SK-N-SH (cell line): ENCODE measurements at regions not wholly inside any gene's neighbourhood (a gene's known extent, or its start where the extent isn't known, plus 50 kb on each side); places are given as distances from the start of the nearest gene placed in this dataset.

Source experiments
- CTCF ChIA-PET: fragments of 300-600, 350-600 bp; formaldehyde crosslinking; extraction: SDS; loops from one replicate; lab custom pipeline; 2021; lab: Yijun Ruan, JAX
- POLR2A ChIA-PET: fragments of 350-600 bp; sonication (Branson Sonifier 250); formaldehyde crosslinking; extraction: SDS; loops from one replicate; lab custom pipeline; 2020; ENCODE audit warnings: antibody characterized with exemption, inconsistent platforms; lab: Yijun Ruan, JAX
- DNase-seq: peaks from one replicate; pipeline ENCODE4 v3.0.0; 2012
- H2AFZ ChIP-seq: fragments of 200-600 bp; sonication (generic); 2 replicates; pipeline ENCODE4 v1.8.1; 2016; ENCODE audit warnings: antibody characterized with exemption, mild to moderate bottlenecking, low read depth
- H3F3A ChIP-seq: fragments of 200-600 bp; sonication (generic); replicated peaks from 2 replicates; pipeline ENCODE3; 2016; ENCODE audit warnings: antibody characterized with exemption, mild to moderate bottlenecking; ENCODE audit not compliant: insufficient read depth
- H3K27ac ChIP-seq, 2 experiments: fragments of 200-500 bp in 1 of 2; fragments of 200-600 bp in 1 of 2; sonication (Bioruptor generic) in 1 of 2; sonication (generic), shearing (Covaris generic) in 1 of 2; 2 replicates each; pipeline versions ENCODE4 v1.5.1 to v1.6.1; 2014 to 2016; ENCODE audit warnings: low read depth in 2 of 2, inconsistent platforms in 1 of 2, low read length in 1 of 2, mild to moderate bottlenecking in 1 of 2, mixed read lengths in 1 of 2
- H3K27me3 ChIP-seq: fragments of 200-600 bp; sonication (generic), shearing (Covaris generic); 2 replicates; pipeline ENCODE4 v1.6.1; 2016; ENCODE audit warnings: mixed run types; ENCODE audit not compliant: insufficient read depth
- H3K36me3 ChIP-seq, 2 experiments: fragments of 200-500 bp in 1 of 2; fragments of 200-600 bp in 1 of 2; sonication (Bioruptor generic) in 1 of 2; sonication (generic) in 1 of 2; replicated peaks in 1 of 2; 2 replicates each; pipeline versions ENCODE3 to v1.5.1; 2014 to 2016; ENCODE audit warnings: low read length in 1 of 2, mild to moderate bottlenecking in 1 of 2; ENCODE audit not compliant: insufficient read depth in 2 of 2, control insufficient read depth in 1 of 2
- H3K4me1 ChIP-seq, 2 experiments: fragments of 200-500 bp in 1 of 2; fragments of 200-600 bp in 1 of 2; sonication (Bioruptor generic) in 1 of 2; sonication (generic), shearing (Covaris generic) in 1 of 2; 2 replicates each; pipeline versions ENCODE4 v1.5.1 to v1.6.1; 2014 to 2016; ENCODE audit warnings: low read depth in 1 of 2, low read length in 1 of 2, mixed run types in 1 of 2; ENCODE audit not compliant: insufficient read depth in 2 of 2, control insufficient read depth in 1 of 2
- H3K4me2 ChIP-seq: fragments of 200-600 bp; sonication (generic), shearing (Covaris generic); 2 replicates; pipeline ENCODE4 v1.6.1; 2017; ENCODE audit warnings: mixed run types
- H3K4me3 ChIP-seq, 2 experiments: fragments of 200-500 bp in 1 of 2; fragments of 200-600 bp in 1 of 2; sonication (Bioruptor generic) in 1 of 2; sonication (generic), shearing (Covaris generic) in 1 of 2; 2 replicates each; pipeline versions ENCODE4 v1.5.1 to v1.8.1; 2014 to 2016; ENCODE audit warnings: low read depth in 2 of 2, inconsistent platforms in 1 of 2, low read length in 1 of 2, mild to moderate bottlenecking in 1 of 2, mixed read lengths in 1 of 2, moderate library complexity in 1 of 2
- H3K79me2 ChIP-seq: fragments of 200-600 bp; sonication (generic); 2 replicates; pipeline ENCODE4 v1.8.1; 2017; ENCODE audit warnings: mild to moderate bottlenecking; ENCODE audit not compliant: insufficient read depth
- H3K9ac ChIP-seq: fragments of 200-600 bp; sonication (generic); 2 replicates; pipeline ENCODE4 v1.6.1; 2017; ENCODE audit warnings: mixed run types
- H3K9me2 ChIP-seq: fragments of 200-600 bp; sonication (generic); 2 replicates; pipeline ENCODE4 v1.6.1; 2017; ENCODE audit warnings: mixed run types
- H3K9me3 ChIP-seq: fragments of 200-600 bp; sonication (generic); 2 replicates; pipeline ENCODE4 v1.6.1; 2017; ENCODE audit warnings: mixed run types, mild to moderate bottlenecking, moderate library complexity
- H4K20me1 ChIP-seq: fragments of 200-600 bp; sonication (generic); 2 replicates; pipeline ENCODE4 v1.6.1; 2017; ENCODE audit warnings: mild to moderate bottlenecking, mixed run types; ENCODE audit not compliant: insufficient read depth
- CHD2 ChIP-seq: fragments of 150-350 bp; IDR thresholded peaks from 2 replicates; pipeline ENCODE4 v1.6.1; 2018; ENCODE audit warnings: low read length; ENCODE audit not compliant: partially characterized antibody
- ELF1 ChIP-seq: IDR thresholded peaks from 2 replicates; pipeline ENCODE4 v1.4.0; 2012
- EP300 ChIP-seq, 2 experiments: IDR thresholded peaks; 2 replicates each; pipeline versions ENCODE4 v1.4.0 to v1.6.1; 2012; ENCODE audit warnings: borderline replicate concordance in 1 of 2, low read depth in 1 of 2, low read length in 1 of 2
- FOSL2 ChIP-seq: IDR thresholded peaks from 2 replicates; pipeline ENCODE4 v1.4.0; 2012; ENCODE audit warnings: low read depth, mild to moderate bottlenecking, moderate library complexity, borderline replicate concordance
- FOXJ3 ChIP-seq: sonication (generic); formaldehyde crosslinking; IDR thresholded peaks from 2 replicates; pipeline ENCODE4 v1.5.1; 2020; ENCODE audit warnings: mild to moderate bottlenecking, missing genetic modification reagents
- FOXM1 ChIP-seq: IDR thresholded peaks from 2 replicates; pipeline ENCODE4 v1.4.0; 2012; ENCODE audit warnings: low read depth, mild to moderate bottlenecking
- GABPA ChIP-seq: IDR thresholded peaks from 2 replicates; pipeline ENCODE4 v1.4.0; 2012; ENCODE audit warnings: low read depth, mild to moderate bottlenecking
- GATA2 ChIP-seq: sonication (generic); formaldehyde crosslinking; IDR thresholded peaks from 2 replicates; pipeline ENCODE4 v1.5.0; 2020; ENCODE audit warnings: mild to moderate bottlenecking, missing genetic modification reagents
- JUND ChIP-seq: IDR thresholded peaks from 2 replicates; pipeline ENCODE4 v1.4.0; 2012
- NFIC ChIP-seq: IDR thresholded peaks from 2 replicates; pipeline ENCODE4 v1.4.0; 2012; ENCODE audit warnings: borderline replicate concordance
- NRF1 ChIP-seq: IDR thresholded peaks from 2 replicates; pipeline ENCODE4 v1.6.1; 2012; ENCODE audit warnings: low read depth, mild to moderate bottlenecking, low read length
- RXRA ChIP-seq: IDR thresholded peaks from 2 replicates; pipeline ENCODE4 v1.4.0; 2012; ENCODE audit warnings: low read depth, mild to moderate bottlenecking, borderline replicate concordance
- SIN3A ChIP-seq: IDR thresholded peaks from 2 replicates; pipeline ENCODE4 v1.6.1; 2012; ENCODE audit warnings: low read depth, mild to moderate bottlenecking, low read length, moderate library complexity, borderline replicate concordance
- TAF1 ChIP-seq: IDR thresholded peaks from 2 replicates; pipeline ENCODE4 v1.6.1; 2012; ENCODE audit warnings: low read depth, mild to moderate bottlenecking, low read length, moderate library complexity, borderline replicate concordance
- TCF12 ChIP-seq: IDR thresholded peaks from 2 replicates; pipeline ENCODE4 v1.4.0; 2012
- WGBS: methylation state at CpG from one replicate; pipeline ENCODE4 v1.1.6; 2017; ENCODE audit warnings: low lambda C conversion rate; 5-methylcytosine and 5-hydroxymethylcytosine counted together
- TF ChIP-seq, protein P1 (sequence below): IDR thresholded peaks from 2 replicates; pipeline ENCODE4 v1.4.0; 2012; ENCODE audit warnings: low read depth, borderline replicate concordance
- TF ChIP-seq, protein P2 (sequence below): fragments of 150-350 bp; IDR thresholded peaks from 2 replicates; pipeline ENCODE4 v1.6.1; 2016; ENCODE audit warnings: mild to moderate bottlenecking, low read depth, low read length
- TF ChIP-seq, protein P3 (sequence below): IDR thresholded peaks from 2 replicates; pipeline ENCODE4 v1.6.1; 2012; ENCODE audit warnings: mild to moderate bottlenecking, low read depth, low read length, moderate library complexity
- TF ChIP-seq, protein P4 (sequence below): IDR thresholded peaks from 2 replicates; pipeline ENCODE4 v1.4.0; 2012; ENCODE audit warnings: low read depth, borderline replicate concordance

DNA sequence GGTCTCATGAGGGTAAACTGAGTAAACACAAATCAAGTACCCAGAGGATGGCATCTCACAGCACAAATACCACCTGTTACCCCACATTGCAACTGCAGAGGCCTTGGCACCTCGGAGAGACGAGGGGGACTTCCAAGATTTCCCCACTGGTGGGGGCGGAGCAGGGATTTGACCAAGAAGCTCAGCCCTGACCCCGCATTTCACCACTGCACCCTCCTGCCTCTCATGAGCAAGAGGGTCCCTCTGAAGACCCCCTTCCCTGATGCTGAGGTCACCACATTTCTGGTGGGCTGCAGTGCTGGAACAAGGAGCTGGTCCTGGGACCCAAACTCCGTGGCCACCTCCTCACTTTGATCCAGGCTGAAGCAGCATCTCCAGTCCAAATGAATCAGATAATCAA lies 342.4 kb downstream of the NPHP4 start:
- DNase-seq, result no peak
- POLR2A ChIA-PET, result no interaction called here
- Histone ChIP-seq H3K4me2 (no peak overlapping the region), H3K27me3 (no peaks in the 10 kb centered on the region), H4K20me1 (no peaks in the 10 kb centered on the region), H3K9me2 (no peaks in the 10 kb centered on the region), H2AFZ (no peak overlapping the region), H3K9ac (no peak overlapping the region), H3K27ac (no peak overlapping the region), H3F3A (no peaks in the 10 kb centered on the region), H3K4me3 (no peak overlapping the region), H3K4me1 (peaks cover 0 to 24% of the 10 kb centered on the region in 2 experiments; a peak in 1 of 4 replicates), H3K79me2 (no peaks in the 10 kb centered on the region), H3K9me3 (no peaks in the 10 kb centered on the region), H3K36me3 (no peaks in the 10 kb centered on the region)
- 13% methylated on average over 3 of the region's 5 CpGs for WGBS
- TF ChIP-seq, protein P1, sequence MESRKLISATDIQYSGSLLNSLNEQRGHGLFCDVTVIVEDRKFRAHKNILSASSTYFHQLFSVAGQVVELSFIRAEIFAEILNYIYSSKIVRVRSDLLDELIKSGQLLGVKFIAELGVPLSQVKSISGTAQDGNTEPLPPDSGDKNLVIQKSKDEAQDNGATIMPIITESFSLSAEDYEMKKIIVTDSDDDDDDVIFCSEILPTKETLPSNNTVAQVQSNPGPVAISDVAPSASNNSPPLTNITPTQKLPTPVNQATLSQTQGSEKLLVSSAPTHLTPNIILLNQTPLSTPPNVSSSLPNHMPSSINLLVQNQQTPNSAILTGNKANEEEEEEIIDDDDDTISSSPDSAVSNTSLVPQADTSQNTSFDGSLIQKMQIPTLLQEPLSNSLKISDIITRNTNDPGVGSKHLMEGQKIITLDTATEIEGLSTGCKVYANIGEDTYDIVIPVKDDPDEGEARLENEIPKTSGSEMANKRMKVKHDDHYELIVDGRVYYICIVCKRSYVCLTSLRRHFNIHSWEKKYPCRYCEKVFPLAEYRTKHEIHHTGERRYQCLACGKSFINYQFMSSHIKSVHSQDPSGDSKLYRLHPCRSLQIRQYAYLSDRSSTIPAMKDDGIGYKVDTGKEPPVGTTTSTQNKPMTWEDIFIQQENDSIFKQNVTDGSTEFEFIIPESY, result no peak
- TF ChIP-seq EP300 (IDR thresholded peaks at IDR 0.05; ENCODE audit: borderline replicate concordance in 1 of 2, low read depth in 1 of 2, low read length in 1 of 2) (no peak), SIN3A (no peak), FOSL2 (no peak), NRF1 (no peak), RXRA (no peak), ELF1 (no peak), CHD2 (no peak), NFIC (no peak), JUND (no peak), TCF12 (no peak), TAF1 (no peak), GATA2 (CRISPR knock-in tag) (no peak), FOXM1 (no peak), FOXJ3 (CRISPR knock-in tag) (no peak), GABPA (no peak)
- TF ChIP-seq, protein P2, sequence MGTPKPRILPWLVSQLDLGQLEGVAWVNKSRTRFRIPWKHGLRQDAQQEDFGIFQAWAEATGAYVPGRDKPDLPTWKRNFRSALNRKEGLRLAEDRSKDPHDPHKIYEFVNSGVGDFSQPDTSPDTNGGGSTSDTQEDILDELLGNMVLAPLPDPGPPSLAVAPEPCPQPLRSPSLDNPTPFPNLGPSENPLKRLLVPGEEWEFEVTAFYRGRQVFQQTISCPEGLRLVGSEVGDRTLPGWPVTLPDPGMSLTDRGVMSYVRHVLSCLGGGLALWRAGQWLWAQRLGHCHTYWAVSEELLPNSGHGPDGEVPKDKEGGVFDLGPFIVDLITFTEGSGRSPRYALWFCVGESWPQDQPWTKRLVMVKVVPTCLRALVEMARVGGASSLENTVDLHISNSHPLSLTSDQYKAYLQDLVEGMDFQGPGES, result no peak
- TF ChIP-seq, protein P3, sequence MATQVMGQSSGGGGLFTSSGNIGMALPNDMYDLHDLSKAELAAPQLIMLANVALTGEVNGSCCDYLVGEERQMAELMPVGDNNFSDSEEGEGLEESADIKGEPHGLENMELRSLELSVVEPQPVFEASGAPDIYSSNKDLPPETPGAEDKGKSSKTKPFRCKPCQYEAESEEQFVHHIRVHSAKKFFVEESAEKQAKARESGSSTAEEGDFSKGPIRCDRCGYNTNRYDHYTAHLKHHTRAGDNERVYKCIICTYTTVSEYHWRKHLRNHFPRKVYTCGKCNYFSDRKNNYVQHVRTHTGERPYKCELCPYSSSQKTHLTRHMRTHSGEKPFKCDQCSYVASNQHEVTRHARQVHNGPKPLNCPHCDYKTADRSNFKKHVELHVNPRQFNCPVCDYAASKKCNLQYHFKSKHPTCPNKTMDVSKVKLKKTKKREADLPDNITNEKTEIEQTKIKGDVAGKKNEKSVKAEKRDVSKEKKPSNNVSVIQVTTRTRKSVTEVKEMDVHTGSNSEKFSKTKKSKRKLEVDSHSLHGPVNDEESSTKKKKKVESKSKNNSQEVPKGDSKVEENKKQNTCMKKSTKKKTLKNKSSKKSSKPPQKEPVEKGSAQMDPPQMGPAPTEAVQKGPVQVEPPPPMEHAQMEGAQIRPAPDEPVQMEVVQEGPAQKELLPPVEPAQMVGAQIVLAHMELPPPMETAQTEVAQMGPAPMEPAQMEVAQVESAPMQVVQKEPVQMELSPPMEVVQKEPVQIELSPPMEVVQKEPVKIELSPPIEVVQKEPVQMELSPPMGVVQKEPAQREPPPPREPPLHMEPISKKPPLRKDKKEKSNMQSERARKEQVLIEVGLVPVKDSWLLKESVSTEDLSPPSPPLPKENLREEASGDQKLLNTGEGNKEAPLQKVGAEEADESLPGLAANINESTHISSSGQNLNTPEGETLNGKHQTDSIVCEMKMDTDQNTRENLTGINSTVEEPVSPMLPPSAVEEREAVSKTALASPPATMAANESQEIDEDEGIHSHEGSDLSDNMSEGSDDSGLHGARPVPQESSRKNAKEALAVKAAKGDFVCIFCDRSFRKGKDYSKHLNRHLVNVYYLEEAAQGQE, result no peak
- TF ChIP-seq, protein P4, sequence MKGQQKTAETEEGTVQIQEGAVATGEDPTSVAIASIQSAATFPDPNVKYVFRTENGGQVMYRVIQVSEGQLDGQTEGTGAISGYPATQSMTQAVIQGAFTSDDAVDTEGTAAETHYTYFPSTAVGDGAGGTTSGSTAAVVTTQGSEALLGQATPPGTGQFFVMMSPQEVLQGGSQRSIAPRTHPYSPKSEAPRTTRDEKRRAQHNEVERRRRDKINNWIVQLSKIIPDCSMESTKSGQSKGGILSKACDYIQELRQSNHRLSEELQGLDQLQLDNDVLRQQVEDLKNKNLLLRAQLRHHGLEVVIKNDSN, result no peak
- CTCF ChIA-PET, result interaction anchor here (0.9 to 1.8 kb wide), 3 partner anchors 13 to 96 kb away, joined by 4 to 7 read pairs (median 6); no protein-coding TSS in a partner anchor
